Lower lobe of right lung (tissue), 2 donors: ENCODE measurements at regions not wholly inside any gene's neighbourhood (a gene's known extent, or its start where the extent isn't known, plus 50 kb on each side); places are given as distances from the start of the nearest gene placed in this dataset.

Experiments
- ATAC-seq, 2 donors: fragments of 200-7000 bp; cut with Tn5 transposase; one replicate each; pipeline ENCODE4 v1.9.1; 2020 to 2022; ENCODE audit warnings: mild to moderate bottlenecking in 2 of 2, moderate library complexity in 2 of 2
- DNase-seq: peaks from one replicate; pipeline ENCODE4 v3.0.0-alpha.2; 2020
- H3K27ac ChIP-seq: fragments of 200-600 bp; one replicate; pipeline ENCODE4 v1.8.0; 2022
- H3K27me3 ChIP-seq: fragments of 200-600 bp; one replicate; pipeline ENCODE4 v1.8.0; 2022; ENCODE audit warnings: low read depth
- H3K36me3 ChIP-seq: fragments of 200-600 bp; one replicate; pipeline ENCODE4 v1.8.0; 2022; ENCODE audit warnings: mild to moderate bottlenecking
- H3K4me1 ChIP-seq: fragments of 200-600 bp; one replicate; pipeline ENCODE4 v1.8.0; 2022
- H3K4me3 ChIP-seq: fragments of 200-600 bp; one replicate; pipeline ENCODE4 v1.8.0; 2022; ENCODE audit warnings: mild to moderate bottlenecking
- H3K9me3 ChIP-seq: fragments of 200-600 bp; one replicate; pipeline ENCODE4 v1.8.0; 2022
- intact Hi-C: fragments of 100-400 bp; cut with DNase I; formaldehyde crosslinking; loops from one replicate; pipeline ENCODE4 v1.11.0; 2022
- TF ChIP-seq, protein P1 (sequence below): fragments of 200-600 bp; IDR thresholded peaks from one replicate; pipeline ENCODE4 v1.8.0; 2022; ENCODE audit warnings: antibody characterized with exemption, mild to moderate bottlenecking
- donor health status: DM: no; HTN: yes; CAD: no; lungs with severe emphysema.

DNA sequence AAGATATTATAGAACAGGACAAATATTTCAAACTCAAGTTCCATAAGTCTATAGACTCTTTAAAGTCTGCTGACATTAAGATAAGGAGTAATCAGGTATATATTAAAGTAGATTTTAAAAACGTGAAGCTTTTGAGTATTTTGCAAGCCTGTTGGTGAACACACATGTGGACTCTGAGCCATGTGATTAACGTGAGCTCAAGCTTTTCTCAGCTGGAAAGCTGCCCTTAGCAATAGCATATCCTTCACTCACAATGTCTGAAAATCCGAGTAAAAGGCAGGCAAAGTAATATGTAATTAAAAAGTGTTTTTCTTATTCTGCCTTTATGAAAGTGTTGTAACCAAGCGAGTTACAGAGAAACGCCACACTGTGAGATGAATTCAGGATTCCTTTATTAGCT, 140.5 kb upstream of the AADAT start:
- Histone ChIP-seq H3K27me3 (no peaks in the 10 kb centered on the region), H3K4me1 (no peaks in the 10 kb centered on the region), H3K9me3 (no peaks in the 10 kb centered on the region), H3K36me3 (no peaks in the 10 kb centered on the region), H3K27ac (no peak overlapping the region), H3K4me3 (no peak overlapping the region)
- intact Hi-C loops, result no loop called here
- ATAC-seq (no peak), DNase-seq (no peak)
- TF ChIP-seq, protein P1, sequence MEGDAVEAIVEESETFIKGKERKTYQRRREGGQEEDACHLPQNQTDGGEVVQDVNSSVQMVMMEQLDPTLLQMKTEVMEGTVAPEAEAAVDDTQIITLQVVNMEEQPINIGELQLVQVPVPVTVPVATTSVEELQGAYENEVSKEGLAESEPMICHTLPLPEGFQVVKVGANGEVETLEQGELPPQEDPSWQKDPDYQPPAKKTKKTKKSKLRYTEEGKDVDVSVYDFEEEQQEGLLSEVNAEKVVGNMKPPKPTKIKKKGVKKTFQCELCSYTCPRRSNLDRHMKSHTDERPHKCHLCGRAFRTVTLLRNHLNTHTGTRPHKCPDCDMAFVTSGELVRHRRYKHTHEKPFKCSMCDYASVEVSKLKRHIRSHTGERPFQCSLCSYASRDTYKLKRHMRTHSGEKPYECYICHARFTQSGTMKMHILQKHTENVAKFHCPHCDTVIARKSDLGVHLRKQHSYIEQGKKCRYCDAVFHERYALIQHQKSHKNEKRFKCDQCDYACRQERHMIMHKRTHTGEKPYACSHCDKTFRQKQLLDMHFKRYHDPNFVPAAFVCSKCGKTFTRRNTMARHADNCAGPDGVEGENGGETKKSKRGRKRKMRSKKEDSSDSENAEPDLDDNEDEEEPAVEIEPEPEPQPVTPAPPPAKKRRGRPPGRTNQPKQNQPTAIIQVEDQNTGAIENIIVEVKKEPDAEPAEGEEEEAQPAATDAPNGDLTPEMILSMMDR, result no peak

DNA sequence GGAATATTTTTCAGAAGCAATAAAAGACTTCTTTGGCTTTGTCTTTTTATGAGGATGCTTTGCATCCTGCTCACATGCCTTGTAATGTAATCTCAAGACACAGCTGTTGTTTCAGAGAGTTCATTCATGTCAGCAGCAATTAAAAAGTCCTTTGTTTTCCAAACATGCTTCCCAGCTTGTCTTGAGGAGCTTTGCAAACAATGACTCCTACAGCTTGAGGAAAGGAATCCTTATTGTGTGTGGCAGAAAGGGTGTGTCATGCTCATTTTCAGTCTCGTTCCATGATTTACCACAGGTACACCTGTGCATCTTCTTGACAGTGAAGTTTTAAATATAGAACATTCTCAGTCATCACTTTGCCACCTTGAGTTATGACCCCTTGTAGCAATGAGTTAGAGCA, 139.2 kb upstream of the AADAT start:
- ATAC-seq, result no peak
- DNase-seq, result no peak
- no peaks in the 10 kb centered on the region for H3K9me3 ChIP-seq
- no peaks in the 10 kb centered on the region for H3K4me1 ChIP-seq
- H3K4me3 ChIP-seq, result no peak overlapping the region
- intact Hi-C loops, result no loop called here
- H3K27me3 ChIP-seq, result no peaks in the 10 kb centered on the region
- TF ChIP-seq, protein P1, result no peak
- H3K27ac ChIP-seq, result no peak overlapping the region
- H3K36me3 ChIP-seq, result no peaks in the 10 kb centered on the region

DNA sequence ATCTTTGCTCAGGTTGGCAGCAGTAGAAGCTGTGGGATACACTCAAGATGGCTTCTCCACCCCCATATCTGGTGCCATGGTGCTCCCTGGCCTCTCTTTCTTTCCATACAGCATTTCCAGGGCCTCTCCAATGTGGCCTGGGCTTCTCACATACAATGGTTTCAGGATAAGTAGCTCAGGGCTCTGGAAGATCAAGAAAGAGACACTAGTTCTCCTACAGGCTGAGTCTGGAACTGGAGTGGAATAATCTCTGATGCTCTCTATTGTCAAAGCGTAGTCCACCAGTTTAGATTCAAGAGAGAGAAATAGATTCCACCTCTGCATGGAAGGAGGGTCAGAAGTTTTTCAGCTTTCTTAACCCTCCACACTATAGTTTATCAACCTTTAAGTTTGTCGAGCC, 138.2 kb upstream of the AADAT start:
- Histone ChIP-seq H3K4me1 (no peaks in the 10 kb centered on the region), H3K4me3 (no peak overlapping the region), H3K27me3 (no peaks in the 10 kb centered on the region), H3K27ac (no peak overlapping the region), H3K36me3 (no peaks in the 10 kb centered on the region), H3K9me3 (no peaks in the 10 kb centered on the region)
- DNase-seq (no peak), ATAC-seq (no peak)
- TF ChIP-seq, protein P1, result no peak
- intact Hi-C loops, result no loop called here

DNA sequence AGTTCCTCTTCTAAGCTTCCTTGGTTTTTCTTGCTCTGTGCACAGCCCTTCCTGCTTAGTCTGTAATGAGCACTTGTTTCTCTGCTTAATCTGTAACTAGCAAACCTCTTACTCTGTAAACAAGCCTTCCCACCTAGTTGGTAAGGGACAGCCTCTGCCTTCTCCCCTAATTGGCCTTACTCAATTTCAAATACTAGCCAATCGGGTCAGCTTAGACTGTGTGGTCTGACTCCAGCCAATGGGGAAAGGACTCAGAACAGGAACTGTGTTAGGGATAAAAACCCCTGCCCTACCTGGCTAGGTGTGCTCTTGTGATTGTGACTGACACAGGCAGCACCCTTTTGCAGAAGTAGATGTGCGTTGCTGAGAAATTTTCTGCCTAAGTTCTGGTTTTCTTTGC, 136.5 kb upstream of the AADAT start:
- no peaks in the 10 kb centered on the region for H3K36me3 ChIP-seq
- H3K9me3 ChIP-seq, result no peaks in the 10 kb centered on the region
- H3K27me3 ChIP-seq, result no peaks in the 10 kb centered on the region
- no peak overlapping the region for H3K27ac ChIP-seq
- no peaks in the 10 kb centered on the region for H3K4me1 ChIP-seq
- ATAC-seq (peak; percentile 95), DNase-seq (no peak)
- H3K4me3 ChIP-seq, result peak overlapping the region; percentile 35
- intact Hi-C loops, result no loop called here
- TF ChIP-seq, protein P1, result no peak

DNA sequence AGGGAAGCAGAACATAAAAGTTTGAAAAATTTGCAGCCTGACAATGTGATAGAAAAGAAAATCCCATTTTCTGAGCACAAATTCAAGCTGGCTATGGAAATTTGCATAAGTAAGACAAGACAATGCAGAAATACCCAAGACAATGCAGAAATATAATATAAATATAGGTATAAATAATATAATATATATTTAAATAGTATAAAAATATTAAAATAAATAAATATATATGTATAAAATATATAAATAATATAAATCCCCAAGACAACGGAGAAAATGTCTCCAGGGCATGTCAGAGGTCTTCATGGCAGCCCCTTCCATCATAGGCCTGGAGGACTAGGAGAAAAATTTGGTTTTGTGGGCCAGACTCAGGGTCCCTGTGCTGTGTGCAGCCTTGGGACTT, 125.0 kb upstream of the AADAT start:
- intact Hi-C loops, result no loop called here
- Histone ChIP-seq H3K9me3 (peaks cover 24% of the 10 kb centered on the region), H3K4me1 (no peaks in the 10 kb centered on the region), H3K4me3 (no peak overlapping the region), H3K27ac (no peak overlapping the region), H3K27me3 (no peaks in the 10 kb centered on the region), H3K36me3 (no peaks in the 10 kb centered on the region)
- TF ChIP-seq, protein P1, result no peak
- DNase-seq (no peak), ATAC-seq (no peak)

DNA sequence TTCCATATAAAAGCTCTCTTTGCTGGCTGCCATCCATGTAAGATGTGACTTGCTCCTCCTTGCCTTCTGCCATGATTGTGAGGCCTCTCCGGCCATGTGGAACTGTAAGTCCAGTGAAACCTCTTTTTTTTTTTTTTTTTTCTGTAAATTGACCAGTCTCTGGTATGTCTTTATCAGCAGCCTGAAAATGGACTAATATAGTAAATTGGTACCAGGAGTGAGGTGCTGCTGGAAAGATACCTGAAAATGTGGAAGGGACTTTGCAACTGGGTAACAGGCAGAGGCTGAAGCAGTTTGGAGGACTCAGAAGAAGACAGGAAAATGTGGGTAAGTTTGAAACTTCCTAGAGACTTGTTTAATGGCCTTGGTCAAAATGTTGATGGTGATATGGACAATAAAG, 124.3 kb upstream of the AADAT start:
- DNase-seq (no peak), ATAC-seq (no peak)
- H3K27ac ChIP-seq, result no peak overlapping the region
- H3K4me1 ChIP-seq, result no peaks in the 10 kb centered on the region
- no peaks in the 10 kb centered on the region for H3K36me3 ChIP-seq
- intact Hi-C loops, result no loop called here
- TF ChIP-seq, protein P1, result no peak
- H3K4me3 ChIP-seq, result no peak overlapping the region
- H3K9me3 ChIP-seq, result peaks cover 24% of the 10 kb centered on the region
- no peaks in the 10 kb centered on the region for H3K27me3 ChIP-seq
